HG02981 (cell line): ENCODE measurements at regions not wholly inside any gene's neighbourhood (a gene's known extent, or its start where the extent isn't known, plus 50 kb on each side); places are given as distances from the start of the nearest gene placed in this dataset.
"Not testable (repeated sequence)": the region's sequence is repeated elsewhere in the genome, so short reads cannot be mapped to it uniquely, and the experiment has no call there.

Experiments
- ATAC-seq: cut with Tn5 transposase; IDR thresholded peaks from one replicate; pipeline ENCODE4 v1.9.1; 2021; ENCODE audit warnings: mild to moderate bottlenecking, moderate library complexity; ENCODE audit not compliant: unreplicated experiment

- no peak for ATAC-seq
These were observed 202.8 kb downstream of the DMRTA1 start for GRCh38 chr9:22649384-22649783.

GRCh38 chr9:22650145-22650544 lies 203.5 kb downstream of the DMRTA1 start:
- ATAC-seq: no peak

- no peak for ATAC-seq
These were observed 204.3 kb downstream of the DMRTA1 start for GRCh38 chr9:22650946-22651345.

GRCh38 chr9:22654833-22655232 lies 208.2 kb downstream of the DMRTA1 start:
- ATAC-seq: no peak

GRCh38 chr9:22657713-22658112 lies 211.1 kb downstream of the DMRTA1 start:
- ATAC-seq: no peak

GRCh38 chr9:22658484-22658883 lies 211.9 kb downstream of the DMRTA1 start:
- not testable (repeated sequence) for ATAC-seq

GRCh38 chr9:22682536-22682935 lies 235.9 kb downstream of the DMRTA1 start:
- no peak for ATAC-seq

- no peak for ATAC-seq
These were observed 236.5 kb downstream of the DMRTA1 start for GRCh38 chr9:22682961-22683699.

- no peak for ATAC-seq
These were observed 237.1 kb downstream of the DMRTA1 start for GRCh38 chr9:22683700-22684075.

GRCh38 chr9:22693156-22693555 lies 246.5 kb downstream of the DMRTA1 start:
- no peak for ATAC-seq

- no peak for ATAC-seq
These were observed 253.5 kb downstream of the DMRTA1 start for GRCh38 chr9:22700171-22700570.

GRCh38 chr9:22718653-22719052 lies 272.0 kb downstream of the DMRTA1 start:
- no peak for ATAC-seq

- no peak for ATAC-seq
These were observed 275.9 kb downstream of the DMRTA1 start for GRCh38 chr9:22722492-22722891.

- no peak for ATAC-seq
These were observed 285.2 kb downstream of the DMRTA1 start for GRCh38 chr9:22731786-22732185.

- no peak for ATAC-seq
These were observed 293.1 kb downstream of the DMRTA1 start for GRCh38 chr9:22739712-22740111.

GRCh38 chr9:22740781-22741180 lies 294.2 kb downstream of the DMRTA1 start:
- ATAC-seq: no peak

- ATAC-seq: no peak
These were observed 295.8 kb downstream of the DMRTA1 start for GRCh38 chr9:22742401-22742800.

- ATAC-seq: no peak
These were observed 327.0 kb downstream of the DMRTA1 start for GRCh38 chr9:22773501-22774220.

GRCh38 chr9:22790329-22790728 lies 343.7 kb downstream of the DMRTA1 start:
- ATAC-seq: no peak

GRCh38 chr9:22808876-22809275 lies 362.3 kb downstream of the DMRTA1 start:
- no peak for ATAC-seq

GRCh38 chr9:22809371-22809770 lies 362.7 kb downstream of the DMRTA1 start:
- no peak for ATAC-seq

- ATAC-seq: no peak
These were observed 366.9 kb downstream of the DMRTA1 start for GRCh38 chr9:22813529-22813928.
